Sigmoid colon (tissue), 6 donors: ENCODE measurements at regions not wholly inside any gene's neighbourhood (a gene's known extent, or its start where the extent isn't known, plus 50 kb on each side); places are given as distances from the start of the nearest gene placed in this dataset.

Experiments used
- DNase-seq: peaks from one replicate; pipeline ENCODE4 v3.0.0-alpha.2; 2019
- H3K27ac ChIP-seq, 4 donors: fragments of 200-600 bp; sonication (generic); one replicate each; pipeline ENCODE4 v1.5.1; 2016 to 2019; ENCODE audit warnings: mild to moderate bottlenecking in 1 of 4
- H3K27me3 ChIP-seq, 3 donors: fragments of 200-600 bp; sonication (generic); one replicate each; pipeline ENCODE4 v1.5.1; 2019; ENCODE audit warnings: mild to moderate bottlenecking in 1 of 3
- H3K36me3 ChIP-seq, 4 donors: fragments of 200-600 bp; sonication (generic); one replicate each; pipeline ENCODE4 v1.5.1; 2016 to 2019
- H3K4me1 ChIP-seq, 4 donors: fragments of 200-600 bp; sonication (generic); one replicate each; pipeline ENCODE4 v1.5.1; 2017 to 2019
- H3K4me3 ChIP-seq, 4 donors: fragments of 200-600 bp; sonication (generic); one replicate each; pipeline ENCODE4 v1.5.1; 2017 to 2019; ENCODE audit warnings: mild to moderate bottlenecking in 2 of 4, moderate library complexity in 1 of 4
- H3K9me3 ChIP-seq, 4 donors: fragments of 200-600 bp in 3 of 4; sonication (generic) in 3 of 4; one replicate each; pipeline versions ENCODE4 v1.5.1 to v1.6.1; 2013 to 2019
- CTCF ChIP-seq, 4 experiments: fragments of 450-650 bp in 3 of 4; fragments of 200-600 bp in 1 of 4; IDR thresholded peaks; one replicate each; pipeline ENCODE4 v1.5.1; 2016 to 2019; ENCODE audit warnings: antibody characterized with exemption in 4 of 4, mild to moderate bottlenecking in 3 of 4, moderate library complexity in 2 of 4
- EP300 ChIP-seq, 4 donors: sonication (generic); formaldehyde crosslinking; IDR thresholded peaks; one replicate each; pipeline ENCODE4 v1.6.1; 2017; ENCODE audit warnings: antibody characterized with exemption in 4 of 4
- POLR2A ChIP-seq, 2 donors: fragments of 450-650 bp; IDR thresholded peaks; one replicate each; pipeline ENCODE4 v1.6.1; 2016; ENCODE audit warnings: antibody characterized with exemption in 2 of 2, mild to moderate bottlenecking in 2 of 2, moderate library complexity in 2 of 2
- POLR2AphosphoS5 ChIP-seq, 4 donors: sonication (generic); formaldehyde crosslinking; IDR thresholded peaks; one replicate each; pipeline ENCODE4 v1.6.1; 2017; ENCODE audit warnings: antibody characterized with exemption in 4 of 4
- WGBS, 2 donors: extraction: QIAGEN DNeasy Blood & Tissue Kit; methylation state at CpG; one replicate each; pipeline ENCODE4 v1.1.7; 2013; 5-methylcytosine and 5-hydroxymethylcytosine counted together
- intact Hi-C: fragments of 100-400 bp; cut with DNase I; formaldehyde crosslinking; loops from one replicate; pipeline ENCODE4 v1.15.1; 2023
- donor health status: healthy with polysubstance abuse.
- donor health status: healthy.

DNA sequence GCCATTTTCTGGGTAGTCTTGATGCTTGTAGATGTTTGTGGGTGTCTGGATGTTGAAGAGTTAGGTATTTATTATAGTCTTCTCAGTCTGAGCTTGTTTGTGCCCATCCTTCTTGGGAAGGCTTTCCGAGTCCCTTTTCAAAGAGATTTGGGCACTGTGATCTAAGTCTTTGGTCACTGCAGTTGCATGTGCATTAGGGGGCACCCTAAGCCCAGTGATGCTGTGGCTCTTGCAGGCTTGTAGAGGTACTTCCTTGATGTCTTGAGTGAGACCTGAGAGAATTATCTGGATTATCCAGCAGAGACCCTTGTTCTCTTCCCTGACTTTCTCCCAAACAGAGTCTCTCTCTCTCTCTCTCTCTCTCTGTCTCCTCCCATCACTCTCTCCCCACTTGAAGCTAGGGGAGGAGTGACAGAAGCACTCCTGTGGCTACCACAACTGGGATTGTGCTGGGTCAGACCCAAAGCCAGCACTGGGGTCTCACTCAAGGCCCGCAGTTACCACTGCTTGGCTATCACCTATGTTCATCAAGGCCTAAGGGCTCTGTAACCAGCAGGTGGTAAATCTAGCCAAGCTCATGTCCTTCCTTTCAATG lies 68.5 kb downstream of the TMCO5A start:
- no peaks in the 10 kb centered on the region for H3K36me3 ChIP-seq
- H3K9me3 ChIP-seq: no peaks in the 10 kb centered on the region
- 79 to 89% methylated on average over 2 of the region's 2 CpGs for WGBS, 2 donors
- H3K4me1 ChIP-seq: no peaks in the 10 kb centered on the region
- H3K4me3 ChIP-seq: no peak overlapping the region
- intact Hi-C loops: loop anchor here (5.0 kb wide), 1 partner anchor 49 kb away; no protein-coding TSS in a partner anchor
- no peak for DNase-seq
- H3K27me3 ChIP-seq: no peaks in the 10 kb centered on the region
- TF ChIP-seq CTCF (IDR thresholded peaks at IDR 0.05) (peak in 2 of 4 experiments; percentile 20 to 35), EP300 (IDR thresholded peaks at IDR 0.05) (no peak), POLR2A (IDR thresholded peaks at IDR 0.05) (no peak), POLR2AphosphoS5 (IDR thresholded peaks at IDR 0.05) (no peak)
- H3K27ac ChIP-seq: no peak overlapping the region

- Histone ChIP-seq H3K9me3 (no peaks in the 10 kb centered on the region), H3K36me3 (no peaks in the 10 kb centered on the region), H3K4me3 (no peak overlapping the region), H3K27ac (no peak overlapping the region), H3K27me3 (no peaks in the 10 kb centered on the region), H3K4me1 (no peaks in the 10 kb centered on the region)
- intact Hi-C loops: loop anchor here (5.0 kb wide), 1 partner anchor 48 kb away; no protein-coding TSS in a partner anchor
- TF ChIP-seq EP300 (IDR thresholded peaks at IDR 0.05) (no peak), POLR2AphosphoS5 (IDR thresholded peaks at IDR 0.05) (no peak), POLR2A (IDR thresholded peaks at IDR 0.05) (no peak), CTCF (IDR thresholded peaks at IDR 0.05) (no peak)
- 83% methylated on average over 4 of the region's 4 CpGs for WGBS, 2 donors
- DNase-seq: no peak
These were observed 69.9 kb downstream of the TMCO5A start for GRCh38 chr15:38004218-38004861.

GRCh38 chr15:38005953-38006808 lies 71.7 kb downstream of the TMCO5A start:
- no peak for TF ChIP-seq EP300 (IDR thresholded peaks at IDR 0.05)
- TF ChIP-seq POLR2AphosphoS5 (IDR thresholded peaks at IDR 0.05): no peak
- TF ChIP-seq CTCF (IDR thresholded peaks at IDR 0.05): no peak
- TF ChIP-seq POLR2A (IDR thresholded peaks at IDR 0.05): no peak
- Histone ChIP-seq H3K27ac (no peak overlapping the region), H3K36me3 (no peaks in the 10 kb centered on the region), H3K9me3 (no peaks in the 10 kb centered on the region), H3K4me1 (no peaks in the 10 kb centered on the region), H3K27me3 (no peaks in the 10 kb centered on the region), H3K4me3 (no peak overlapping the region)
- DNase-seq: no peak
- 79 to 83% methylated on average over 2 of the region's 2 CpGs for WGBS, 2 donors
- intact Hi-C loops: no loop called here

- TF ChIP-seq EP300 (IDR thresholded peaks at IDR 0.05): no peak
- TF ChIP-seq POLR2AphosphoS5 (IDR thresholded peaks at IDR 0.05): no peak
- no peak for TF ChIP-seq POLR2A (IDR thresholded peaks at IDR 0.05)
- TF ChIP-seq CTCF (IDR thresholded peaks at IDR 0.05): no peak
- WGBS, 2 donors: 86 to 89% methylated on average over 6 of the region's 6 CpGs
- Histone ChIP-seq H3K36me3 (no peaks in the 10 kb centered on the region), H3K9me3 (no peaks in the 10 kb centered on the region), H3K4me1 (no peaks in the 10 kb centered on the region), H3K27ac (no peak overlapping the region), H3K27me3 (no peaks in the 10 kb centered on the region), H3K4me3 (no peak overlapping the region)
- DNase-seq: no peak
- intact Hi-C loops: no loop called here
These were observed 76.0 kb downstream of the TMCO5A start for GRCh38 chr15:38010395-38010794.
